Endothelial cell (in vitro differentiated cells): ENCODE measurements at regions not wholly inside any gene's neighbourhood (a gene's known extent, or its start where the extent isn't known, plus 50 kb on each side); places are given as distances from the start of the nearest gene placed in this dataset.

ENCODE experiments used
- DNase-seq: peaks from one replicate; pipeline ENCODE4 v3.0.0; 2021; ENCODE audit warnings: low spot score
- H3K27ac Mint-ChIP-seq: one replicate; pipeline ENCODE4 v1.8.0; 2021; ENCODE audit warnings: mixed read lengths, inconsistent platforms; ENCODE audit not compliant: unreplicated experiment
- H3K27me3 Mint-ChIP-seq: one replicate; pipeline ENCODE4 v1.8.0; 2021; ENCODE audit warnings: mild to moderate bottlenecking, moderate library complexity, mixed read lengths, inconsistent platforms; ENCODE audit not compliant: unreplicated experiment
- H3K36me3 Mint-ChIP-seq: one replicate; pipeline ENCODE4 v1.8.0; 2021; ENCODE audit warnings: mild to moderate bottlenecking, low read depth, mixed read lengths, inconsistent platforms; ENCODE audit not compliant: unreplicated experiment
- H3K4me1 Mint-ChIP-seq: one replicate; pipeline ENCODE4 v1.8.0; 2021; ENCODE audit warnings: mild to moderate bottlenecking, mixed read lengths, inconsistent platforms; ENCODE audit not compliant: unreplicated experiment
- H3K4me3 Mint-ChIP-seq: one replicate; pipeline ENCODE4 v1.8.0; 2021; ENCODE audit warnings: mild to moderate bottlenecking, mixed read lengths, inconsistent platforms; ENCODE audit not compliant: unreplicated experiment
- H3K9me3 Mint-ChIP-seq: one replicate; pipeline ENCODE4 v1.8.0; 2021; ENCODE audit warnings: mixed read lengths, inconsistent platforms; ENCODE audit not compliant: unreplicated experiment
- CTCF ChIP-seq: fragments of 200-600 bp; sonication (generic); IDR thresholded peaks from one replicate; pipeline ENCODE4 v1.5.0; 2021; ENCODE audit warnings: antibody characterized with exemption; ENCODE audit not compliant: unreplicated experiment

GRCh38 chr1:239815074-239815473, 276.6 kb upstream of the FMN2 start:
- Mint-ChIP-seq H3K4me1 (peaks cover 41% of the 10 kb centered on the region), H3K9me3 (no peaks in the 10 kb centered on the region), H3K27ac (no peak overlapping the region), H3K27me3 (peaks cover 1% of the 10 kb centered on the region), H3K36me3 (peaks cover 10% of the 10 kb centered on the region), H3K4me3 (no peak overlapping the region)
- DNase-seq, result no peak
- no peak for TF ChIP-seq CTCF

- Mint-ChIP-seq H3K36me3 (peaks cover 7% of the 10 kb centered on the region), H3K4me3 (no peak overlapping the region), H3K4me1 (peaks cover 33% of the 10 kb centered on the region), H3K9me3 (no peaks in the 10 kb centered on the region), H3K27me3 (peaks cover 1% of the 10 kb centered on the region), H3K27ac (peak overlapping the region; percentile 10)
- TF ChIP-seq CTCF, result no peak
- DNase-seq, result peak; percentile 22
Observed at GRCh38 chr1:239816081-239816782, 275.5 kb upstream of the FMN2 start.

- Mint-ChIP-seq H3K27ac (no peak overlapping the region), H3K36me3 (peaks cover 7% of the 10 kb centered on the region), H3K9me3 (no peaks in the 10 kb centered on the region)
Observed at GRCh38 chr1:239817276-239817675, 274.4 kb upstream of the FMN2 start.

GRCh38 chr1:239817801-239818200, 273.9 kb upstream of the FMN2 start:
- Mint-ChIP-seq H3K27ac (no peak overlapping the region), H3K27me3 (peaks cover 3% of the 10 kb centered on the region), H3K9me3 (no peaks in the 10 kb centered on the region), H3K36me3 (peaks cover 7% of the 10 kb centered on the region), H3K4me1 (peaks cover 29% of the 10 kb centered on the region), H3K4me3 (peak overlapping the region; percentile 28)
- TF ChIP-seq CTCF, result no peak
- DNase-seq, result no peak

More at GRCh38 chr1:239817276-239817675, 274.4 kb upstream of the FMN2 start:
- Mint-ChIP-seq H3K4me3 (peak overlapping the region; percentile 28), H3K4me1 (peaks cover 29% of the 10 kb centered on the region), H3K27me3 (peaks cover 3% of the 10 kb centered on the region)
- TF ChIP-seq CTCF, result no peak
- DNase-seq, result no peak

GRCh38 chr1:239819096-239819495, 272.6 kb upstream of the FMN2 start:
- peak; percentile 29 for TF ChIP-seq CTCF
- H3K4me1 Mint-ChIP-seq, result peaks cover 27% of the 10 kb centered on the region
- no peak overlapping the region for H3K27ac Mint-ChIP-seq
- no peaks in the 10 kb centered on the region for H3K9me3 Mint-ChIP-seq
- H3K4me3 Mint-ChIP-seq, result no peak overlapping the region
- H3K36me3 Mint-ChIP-seq, result peaks cover 7% of the 10 kb centered on the region
- peaks cover 3% of the 10 kb centered on the region for H3K27me3 Mint-ChIP-seq
- DNase-seq, result no peak
